ACHN (cell line): ENCODE measurements at regions not wholly inside any gene's neighbourhood (a gene's known extent, or its start where the extent isn't known, plus 50 kb on each side); places are given as distances from the start of the nearest gene placed in this dataset.
"Not testable (repeated sequence)": the region's sequence is repeated elsewhere in the genome, so short reads cannot be mapped to it uniquely, and the experiment has no call there.

Experiments used
- DNase-seq: peaks from one replicate; pipeline ENCODE4 v3.0.0-alpha.2; 2015
- in situ Hi-C: cut with HindIII; loops from 2 replicates; pipeline ENCODE4 v1.10.0; 2017; ENCODE audit warnings: low sequenced_read_pairs, low pct_ligation_motif_present, low pct_unique_long_range_greater_than_20kb

DNA sequence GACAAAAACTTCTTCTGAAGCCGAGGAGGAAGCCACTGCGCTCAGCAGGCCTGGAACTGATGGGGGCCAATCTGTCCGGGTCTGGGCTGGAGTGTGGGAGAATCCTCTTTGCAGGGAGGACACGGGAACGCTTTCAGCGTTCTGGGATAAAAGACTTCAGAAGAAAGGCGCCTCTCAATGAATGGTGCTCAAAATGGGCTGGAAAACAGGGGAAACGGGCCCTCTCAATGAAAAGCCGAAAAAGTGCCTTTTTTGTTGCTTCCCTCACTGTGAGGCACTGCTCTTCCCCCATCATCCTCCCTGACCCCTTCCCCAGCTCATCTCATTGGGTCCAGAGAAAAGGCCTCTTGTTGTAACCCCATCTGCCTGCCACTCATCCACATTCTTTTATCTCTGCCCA is 119.5 kb upstream of the LRIG1 start:
- DNase-seq, result no peak
- in situ Hi-C loops, result no loop called here

DNA sequence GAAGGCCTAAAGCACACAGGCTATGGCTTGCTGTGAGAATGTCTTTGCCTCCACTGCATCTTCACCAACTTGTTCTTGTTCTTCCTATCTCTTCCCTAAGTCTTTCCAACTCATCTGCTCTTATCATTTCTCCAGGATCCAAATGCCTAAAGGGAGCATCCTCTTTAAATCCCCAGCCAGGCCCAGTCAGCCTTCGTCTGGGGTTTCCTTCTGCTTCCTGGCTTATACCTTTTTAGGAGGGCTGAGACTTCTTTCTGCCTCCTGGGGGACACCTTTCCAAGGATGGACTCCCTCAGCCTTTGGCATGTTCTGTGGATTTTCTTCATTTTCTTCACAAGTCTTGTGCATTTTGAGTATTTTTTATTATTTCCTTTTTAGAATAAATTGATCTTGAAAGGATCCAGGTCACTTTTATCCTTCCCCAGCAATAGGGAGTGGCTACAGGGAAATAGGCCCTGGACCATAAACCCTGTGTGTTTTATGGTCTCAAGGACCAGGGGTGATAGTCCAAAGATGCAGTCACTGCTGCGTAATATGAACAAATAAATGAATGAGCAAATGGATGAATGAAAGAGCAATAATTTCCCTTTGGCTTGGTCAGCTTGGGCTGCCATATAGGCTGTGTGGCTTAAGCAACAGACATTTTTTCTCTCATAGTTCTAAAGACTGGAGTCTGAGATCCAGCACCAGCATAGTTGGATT is 122.1 kb upstream of the LRIG1 start:
- DNase-seq, result no peak
- in situ Hi-C loops, result no loop called here

DNA sequence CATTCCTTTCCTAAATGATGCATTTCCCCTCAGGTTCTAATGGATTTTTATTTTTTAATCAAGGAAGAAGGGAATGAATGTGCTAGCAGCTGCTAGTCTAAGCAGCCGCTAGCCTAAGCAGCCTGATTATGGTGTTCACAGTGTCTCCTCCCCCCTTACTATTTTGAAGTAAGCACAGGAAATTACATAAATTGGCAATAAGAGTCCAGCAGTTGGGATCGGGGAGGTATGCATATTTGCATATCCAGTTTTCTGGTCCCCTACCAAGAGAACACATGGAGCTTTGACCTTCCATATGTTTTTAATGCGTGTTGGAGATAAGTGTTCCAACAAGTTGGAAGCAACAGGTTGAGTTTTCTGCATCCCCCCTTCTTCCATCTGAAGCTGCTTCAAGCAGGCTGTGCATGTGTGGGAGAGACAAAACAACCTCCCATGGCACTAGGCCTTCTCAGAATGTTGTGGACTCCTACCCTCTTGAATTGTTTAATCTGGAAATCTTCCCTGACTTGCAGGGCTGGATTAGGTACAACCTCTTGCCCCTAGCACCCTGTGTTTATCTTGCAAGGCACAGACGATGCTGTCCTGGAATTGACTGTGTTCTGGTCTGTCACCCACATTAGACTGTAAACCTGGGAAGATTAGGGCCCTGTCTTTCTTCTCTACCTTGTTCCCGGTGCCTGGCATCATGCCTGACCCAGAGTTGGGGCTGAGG is 124.8 kb upstream of the LRIG1 start:
- in situ Hi-C loops, result no loop called here
- DNase-seq, result no peak

DNA sequence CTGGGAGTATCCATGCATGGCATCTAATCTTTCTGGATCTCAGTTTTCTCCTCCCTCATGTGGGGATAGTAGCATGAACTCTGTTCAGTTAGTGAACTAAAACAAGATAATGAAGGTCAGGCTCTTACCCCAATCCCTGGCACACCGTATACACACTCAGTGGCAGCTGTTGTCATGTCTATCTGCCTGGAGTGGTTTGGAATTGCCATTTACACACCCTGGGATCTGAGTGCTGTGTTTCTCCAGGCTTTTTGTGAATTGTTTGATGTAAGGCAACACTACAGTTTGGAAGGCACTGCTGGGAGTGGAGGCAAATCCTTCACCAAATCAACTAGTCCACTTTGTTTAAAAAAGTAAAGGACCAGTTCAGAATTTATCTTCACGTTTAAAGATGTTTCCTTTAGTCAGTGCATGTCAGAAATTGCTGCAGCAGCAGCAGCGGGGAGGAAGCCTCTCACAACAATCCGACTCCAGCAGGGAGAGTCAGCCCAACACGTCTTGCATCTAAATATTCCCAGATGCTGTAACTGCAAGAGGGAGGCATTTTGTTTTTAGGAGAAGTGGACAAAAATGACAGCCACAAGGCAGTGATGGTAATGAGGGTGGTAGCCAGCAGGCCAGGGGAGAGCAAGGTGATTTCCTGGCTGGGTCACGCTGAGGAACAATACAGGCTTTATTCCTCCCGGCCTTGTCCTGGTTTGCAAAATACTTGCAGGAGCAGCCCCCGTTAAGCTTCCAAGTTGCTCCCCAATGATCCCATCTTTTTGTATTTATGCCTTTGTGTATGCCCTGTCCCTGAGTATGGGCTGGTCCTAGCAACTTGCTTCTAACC is 128.5 kb upstream of the LRIG1 start:
- DNase-seq, result no peak
- in situ Hi-C loops, result no loop called here

DNA sequence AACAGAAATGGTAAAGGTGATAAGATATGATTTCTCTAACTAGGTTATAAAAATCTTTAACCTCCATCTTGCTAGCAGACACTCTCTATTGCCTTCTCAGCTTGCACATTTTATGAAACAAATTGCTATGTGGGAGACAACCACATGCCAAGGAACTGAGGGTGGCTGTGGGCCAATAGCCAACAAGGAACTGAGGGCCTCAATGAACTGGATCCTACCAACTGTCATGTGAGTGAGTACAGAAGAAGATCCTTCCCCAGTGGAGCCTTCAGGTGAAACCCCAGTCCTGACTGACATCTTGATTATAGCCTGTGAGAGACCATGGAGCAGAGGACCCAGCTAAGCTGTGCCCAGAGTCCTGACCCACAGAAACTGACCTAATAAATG is 129.2 kb upstream of the LRIG1 start:
- in situ Hi-C loops, result no loop called here
- no peak for DNase-seq

DNA sequence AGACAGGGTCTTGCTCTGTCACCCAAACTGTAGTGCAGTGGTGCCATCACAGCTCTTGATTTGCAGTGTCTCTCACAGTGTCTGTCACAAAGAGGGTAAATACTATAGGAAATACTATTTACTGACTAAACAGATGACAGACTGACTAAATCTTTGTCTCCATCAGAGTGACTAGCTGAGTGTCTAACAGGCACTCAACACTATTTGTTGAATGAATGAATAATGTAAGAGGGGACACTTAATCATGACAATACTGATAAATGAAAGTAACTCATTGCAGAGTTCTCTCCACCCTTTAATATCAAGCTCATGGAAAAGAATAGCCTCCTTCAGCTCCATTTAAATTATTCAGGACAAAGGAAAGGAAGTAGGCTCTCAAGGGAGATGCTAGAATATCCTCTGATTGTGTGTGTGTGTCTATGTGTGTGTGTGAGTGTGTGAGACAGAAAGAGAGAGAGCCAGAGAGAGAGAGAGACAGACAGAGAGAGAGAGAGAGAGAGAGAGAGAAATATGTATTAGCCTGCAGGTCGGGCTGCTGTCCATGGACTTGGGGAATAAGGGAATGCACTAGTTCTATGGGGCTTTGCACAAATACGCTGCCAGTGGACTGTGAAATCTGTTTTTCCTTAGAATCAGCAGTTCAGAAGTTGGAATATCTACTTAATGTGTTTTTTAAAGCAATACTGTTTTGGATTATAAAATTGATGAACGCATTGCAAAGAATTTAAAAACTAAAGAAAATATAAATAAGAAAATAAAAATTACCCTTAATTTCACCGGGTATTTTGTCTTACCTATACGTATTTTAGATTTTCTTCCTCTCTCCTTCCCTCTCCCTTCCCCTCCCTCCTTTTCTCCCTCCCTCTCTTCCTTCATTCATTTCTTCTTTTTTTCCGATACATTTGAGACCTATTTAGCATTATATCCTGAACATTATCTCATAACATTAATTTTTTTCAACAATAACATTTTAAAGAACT is 132.9 kb upstream of the LRIG1 start:
- DNase-seq, result no peak

DNA sequence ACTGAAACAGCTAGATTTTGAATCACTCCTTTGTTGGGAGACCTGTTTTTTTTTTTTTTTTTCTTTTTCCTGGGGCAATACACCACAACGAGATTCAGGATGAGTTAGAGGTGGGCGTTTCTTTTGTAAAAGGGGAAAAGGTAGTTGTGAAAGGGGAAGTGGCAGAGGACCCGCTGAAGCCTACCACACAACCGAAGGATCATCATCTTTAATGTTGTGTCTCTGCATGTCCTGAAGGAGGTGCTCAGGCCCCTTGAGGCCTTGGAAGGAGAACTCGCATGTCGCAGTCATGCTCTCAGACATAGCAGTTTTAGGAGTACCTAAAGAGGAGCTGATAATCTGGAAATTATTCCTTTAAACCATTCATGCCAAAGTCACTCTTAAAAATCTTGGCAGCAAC is 137.9 kb upstream of the LRIG1 start:
- in situ Hi-C loops, result no loop called here
- peak; percentile 1 for DNase-seq

More for the DNA sequence above, 132.9 kb upstream of the LRIG1 start:
- in situ Hi-C loops, result no loop called here

DNA sequence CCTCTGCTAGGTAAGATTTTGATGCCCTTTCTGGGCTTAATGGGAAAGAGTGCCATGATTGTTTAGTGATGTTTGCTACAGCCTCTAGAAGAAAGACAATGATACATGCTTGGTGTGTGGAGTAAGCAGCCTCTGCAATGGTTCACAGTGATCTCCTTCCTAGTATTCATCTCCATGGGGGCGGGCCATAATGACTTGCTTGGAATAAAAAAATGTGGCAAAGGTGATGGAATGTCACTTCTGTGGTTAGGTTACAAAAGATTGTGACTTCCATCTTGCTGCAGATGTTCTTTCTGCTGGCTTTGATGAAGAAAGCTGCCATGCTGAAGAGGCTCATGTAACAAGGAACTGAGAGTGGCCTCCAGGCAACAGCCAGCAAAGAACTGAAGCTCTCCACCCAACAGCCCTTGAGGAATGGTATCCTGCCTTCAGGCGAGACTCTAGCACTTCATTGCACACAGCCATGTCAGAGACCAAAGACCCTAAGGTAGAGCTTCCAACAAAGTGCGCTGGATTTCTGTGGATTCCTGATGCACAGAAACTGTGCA is 139.1 kb upstream of the LRIG1 start:
- DNase-seq, result no peak
- in situ Hi-C loops, result no loop called here

DNA sequence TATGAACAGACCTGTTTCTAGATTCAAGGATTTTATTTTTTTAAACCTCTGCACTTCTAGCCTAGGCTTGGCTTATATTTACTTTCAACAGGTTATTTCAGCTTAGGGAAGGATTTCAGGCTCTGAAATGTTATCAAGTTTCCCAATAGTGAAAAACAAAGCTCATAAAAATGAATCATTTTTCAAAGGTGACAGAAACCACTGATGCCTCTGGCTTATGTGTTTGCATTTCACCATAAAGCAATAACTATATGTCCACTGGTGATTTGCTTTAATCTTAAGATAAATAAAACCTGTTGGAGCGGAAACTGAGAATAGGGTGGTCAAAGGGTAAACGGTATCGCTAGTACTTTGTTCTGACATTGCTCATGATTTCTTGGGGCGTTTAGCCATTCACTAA is 141.2 kb upstream of the LRIG1 start:
- no peak for DNase-seq
- in situ Hi-C loops, result no loop called here

DNA sequence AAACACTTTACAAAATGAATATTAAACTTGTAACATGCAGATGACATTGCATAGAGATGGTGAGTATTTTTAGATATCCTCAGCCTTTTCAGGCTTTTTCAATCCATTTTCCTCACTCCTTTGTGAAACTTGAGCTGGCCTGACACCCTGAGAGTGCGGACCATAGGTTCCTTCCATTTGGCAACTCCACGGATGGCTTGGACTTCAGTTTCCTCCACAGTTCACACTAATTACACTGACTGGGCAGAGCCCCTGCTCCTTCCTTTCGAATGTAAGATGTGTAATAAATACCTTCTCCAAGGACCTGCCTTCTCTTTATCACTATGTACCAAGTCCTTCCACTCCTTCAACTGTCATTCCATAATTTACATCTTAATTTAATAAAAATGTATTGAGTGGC is 141.7 kb upstream of the LRIG1 start:
- in situ Hi-C loops, result no loop called here
- no peak for DNase-seq

DNA sequence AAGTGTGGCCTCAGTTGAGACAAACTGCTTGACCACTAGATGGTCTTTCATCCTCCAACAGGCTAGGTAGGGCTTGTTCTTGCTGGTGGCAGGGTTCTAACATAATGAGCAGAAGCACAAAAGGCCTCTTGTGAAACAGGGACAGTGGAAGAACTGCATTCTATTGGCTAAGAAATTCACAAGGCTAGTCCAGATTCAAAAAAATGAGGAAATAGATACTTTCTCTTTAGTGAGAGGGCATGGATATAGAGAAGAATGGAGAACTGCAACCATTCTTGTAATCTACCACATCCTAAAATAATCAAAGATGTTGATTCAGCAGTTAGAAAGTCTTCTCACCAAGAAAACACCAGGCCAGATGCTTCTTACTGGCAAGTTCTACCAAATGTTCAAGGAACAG is 143.7 kb upstream of the LRIG1 start:
- in situ Hi-C loops, result no loop called here
- no peak for DNase-seq

DNA sequence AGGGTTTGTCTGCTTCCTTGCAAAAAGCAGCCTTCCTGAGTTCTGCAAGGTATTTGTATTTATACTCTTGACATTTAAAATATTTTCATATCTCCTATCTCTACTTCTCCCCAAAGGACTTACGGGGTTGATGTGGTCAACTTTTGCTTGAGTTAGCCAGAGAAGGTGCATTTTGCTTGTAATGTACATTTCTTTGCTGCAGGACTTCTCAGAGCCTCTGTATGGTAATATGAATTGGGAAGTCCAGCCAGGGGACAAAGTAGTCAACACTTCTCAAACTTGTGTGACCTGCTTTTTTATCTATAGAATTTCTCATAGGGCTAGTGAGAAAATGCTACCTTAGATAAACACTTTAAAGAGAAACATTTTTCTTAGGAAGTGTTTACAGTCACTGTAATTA is 148.2 kb upstream of the LRIG1 start:
- in situ Hi-C loops, result no loop called here
- no peak for DNase-seq

DNA sequence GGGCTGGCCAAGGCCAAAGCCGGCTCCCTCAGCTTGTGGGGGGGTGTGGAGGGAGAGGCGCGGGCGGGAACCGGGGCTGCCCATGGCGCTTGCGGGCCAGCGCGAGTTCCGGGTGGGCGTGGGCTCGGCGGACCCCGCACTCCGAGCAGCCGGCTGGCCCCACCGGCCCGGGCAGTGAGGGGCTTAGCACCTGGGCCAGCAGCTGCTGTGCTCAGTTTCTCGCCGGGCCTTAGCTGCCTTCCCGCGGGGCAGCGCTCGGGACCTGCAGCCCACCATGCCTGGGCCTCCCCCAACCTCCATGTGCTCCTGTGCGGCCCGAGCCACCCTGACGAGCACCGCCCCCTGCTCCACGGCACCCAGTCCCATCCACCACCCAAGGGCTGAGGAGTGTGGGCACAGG is 150.7 kb upstream of the LRIG1 start:
- not testable (repeated sequence) for DNase-seq

DNA sequence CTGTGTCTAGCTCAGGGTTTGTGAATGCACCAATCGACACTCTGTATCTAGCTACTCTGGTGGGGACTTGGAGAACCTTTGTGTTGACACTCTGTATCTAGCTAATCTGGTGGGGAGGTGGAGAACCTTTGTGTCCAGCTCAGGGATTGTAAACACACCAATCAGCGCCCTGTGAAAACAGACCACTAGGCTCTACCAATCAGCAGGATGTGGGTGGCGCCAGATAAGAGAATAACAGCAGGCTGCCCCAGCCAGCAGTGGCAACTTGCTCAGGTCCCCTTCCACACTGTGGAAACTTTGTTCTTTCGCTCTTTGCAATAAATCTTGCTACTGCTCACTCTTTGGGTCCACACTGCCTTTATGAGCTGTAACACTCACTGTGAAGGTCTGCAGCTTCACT is 151.3 kb upstream of the LRIG1 start:
- in situ Hi-C loops, DNase-seq: not testable (repeated sequence)

More for the DNA sequence above, 150.7 kb upstream of the LRIG1 start:
- in situ Hi-C loops, result not testable (repeated sequence)

DNA sequence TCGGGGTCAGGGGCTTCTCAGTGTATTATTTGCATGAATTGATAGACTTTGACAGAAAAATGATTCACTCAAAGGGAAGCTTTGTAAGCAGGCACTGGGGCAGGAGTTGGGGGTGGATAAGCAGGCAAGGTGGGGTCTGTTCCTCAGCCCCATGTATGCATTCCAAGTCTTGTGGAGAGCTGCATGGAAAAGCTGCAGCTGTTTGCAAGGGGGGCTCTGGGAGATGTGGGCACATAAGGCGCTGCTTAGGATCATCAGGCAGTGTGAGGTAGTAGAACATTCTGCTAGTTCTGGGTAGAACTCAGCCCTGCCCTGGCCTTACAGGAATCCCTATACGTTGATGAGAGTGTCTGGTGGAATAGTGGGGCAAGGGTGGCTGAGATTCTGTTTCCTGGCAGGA is 154.2 kb upstream of the LRIG1 start:
- in situ Hi-C loops, result no loop called here

DNA sequence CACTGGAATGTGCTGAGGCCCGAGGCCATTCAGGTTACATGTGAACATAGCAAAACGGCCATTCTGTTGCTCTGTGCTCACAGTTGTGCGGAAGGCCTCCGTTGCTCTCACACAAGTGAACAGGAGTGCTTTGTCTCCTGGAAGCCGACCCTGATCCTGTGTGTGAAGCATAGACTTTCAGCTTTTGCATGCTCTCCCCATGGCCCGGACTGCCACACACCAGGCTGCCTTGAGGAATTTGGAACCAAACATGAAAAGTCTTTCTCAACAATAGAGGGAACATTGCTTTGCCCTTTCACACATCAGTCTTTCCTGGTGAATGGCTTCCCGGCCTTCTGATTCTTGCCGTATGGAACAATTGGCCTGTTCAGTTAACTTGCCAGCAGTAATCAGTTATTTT is 154.8 kb upstream of the LRIG1 start:
- in situ Hi-C loops, result no loop called here
- no peak for DNase-seq

More for the DNA sequence above, 154.2 kb upstream of the LRIG1 start:
- no peak for DNase-seq

DNA sequence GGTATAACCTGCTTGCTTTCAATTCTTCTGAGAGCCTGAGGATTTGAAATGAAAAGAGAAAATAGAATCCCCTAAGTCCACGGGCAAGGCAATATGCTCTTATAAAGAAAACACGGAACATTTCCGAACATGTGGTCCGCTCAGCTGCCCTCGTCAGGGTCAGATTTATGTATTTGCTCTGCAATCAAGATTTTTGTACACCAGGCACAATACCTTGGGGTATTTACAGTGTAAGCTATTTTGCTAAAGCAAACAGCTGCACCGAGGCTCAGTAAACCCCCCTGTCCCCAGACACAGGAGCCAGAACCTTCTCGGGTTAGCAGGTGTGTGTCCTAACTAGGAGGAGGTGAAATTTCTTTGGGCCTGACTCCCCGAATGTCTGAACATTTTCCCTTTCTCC is 155.8 kb upstream of the LRIG1 start:
- DNase-seq, result no peak
- in situ Hi-C loops, result no loop called here

DNA sequence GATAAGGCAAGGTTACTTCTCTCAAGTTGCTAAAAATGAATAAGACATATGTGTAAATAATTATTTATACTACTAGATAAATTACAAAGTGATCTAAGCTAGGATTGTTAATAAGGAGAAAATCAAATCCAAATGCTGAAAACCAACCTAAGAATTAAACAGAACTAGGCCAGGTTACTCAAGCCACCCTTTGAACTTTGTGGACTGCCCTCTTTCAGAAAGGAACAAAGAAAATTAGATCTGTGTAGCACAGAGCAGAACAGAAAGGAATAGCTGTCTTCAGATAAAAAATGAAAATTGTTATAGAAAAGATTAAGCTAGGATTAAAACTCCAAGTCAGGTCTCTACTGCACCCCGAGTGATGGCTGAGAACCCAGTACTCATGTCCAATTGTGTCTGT is 158.2 kb upstream of the LRIG1 start:
- in situ Hi-C loops, result no loop called here
- no peak for DNase-seq
